Uterus (tissue), 3 donors: ENCODE measurements at regions not wholly inside any gene's neighbourhood (a gene's known extent, or its start where the extent isn't known, plus 50 kb on each side); places are given as distances from the start of the nearest gene placed in this dataset.

Experiments
- DNase-seq, 2 donors: peaks; one replicate each; pipeline ENCODE4 v3.0.0-alpha.2; 2019 to 2020
- H3K27ac ChIP-seq, 2 donors: fragments of 200-600 bp; sonication (generic); 1 replicate in 1 of 2; 2 replicates in 1 of 2; pipeline ENCODE4 v1.5.1; 2016 to 2018
- H3K27me3 ChIP-seq, 2 donors: fragments of 200-600 bp; sonication (generic); one replicate each; pipeline ENCODE4 v1.5.1; 2018 to 2019; ENCODE audit warnings: control low read depth in 1 of 2
- H3K36me3 ChIP-seq, 2 donors: fragments of 200-600 bp; sonication (generic); one replicate each; pipeline ENCODE4 v1.5.1; 2019; ENCODE audit warnings: control low read depth in 1 of 2
- H3K4me1 ChIP-seq, 2 donors: fragments of 200-600 bp; sonication (generic); one replicate each; pipeline ENCODE4 v1.5.1; 2018 to 2019; ENCODE audit warnings: control low read depth in 1 of 2
- H3K4me3 ChIP-seq, 2 donors: fragments of 200-600 bp; sonication (generic); 1 replicate in 1 of 2; 2 replicates in 1 of 2; pipeline ENCODE4 v1.5.1; 2018 to 2019; ENCODE audit warnings: mild to moderate bottlenecking in 1 of 2
- H3K9me3 ChIP-seq, 2 donors: fragments of 200-600 bp; sonication (generic); one replicate each; pipeline ENCODE4 v1.5.1; 2019; ENCODE audit warnings: control low read depth in 1 of 2
- POLR2A ChIP-seq, 2 donors: fragments of 450-650 bp; IDR thresholded peaks; one replicate each; pipeline ENCODE4 v1.6.1; 2016; ENCODE audit warnings: antibody characterized with exemption in 2 of 2, mild to moderate bottlenecking in 1 of 2, moderate library complexity in 1 of 2
- intact Hi-C: fragments of 100-400 bp; cut with DNase I; formaldehyde crosslinking; loops from one replicate; pipeline ENCODE4 v1.15.1; 2023; ENCODE audit warnings: low total_unique reads
- TF ChIP-seq, protein P1 (sequence below), 4 experiments: fragments of 200-600 bp in 2 of 4; fragments of 450-650 bp in 2 of 4; sonication (generic) in 2 of 4; IDR thresholded peaks; one replicate each; pipeline ENCODE4 v1.5.1; 2016 to 2019; ENCODE audit warnings: antibody characterized with exemption in 4 of 4, mild to moderate bottlenecking in 2 of 4, moderate library complexity in 1 of 4
- donor health status: DM: yes; HTN: yes; CAD: no.

GRCh38 chr22:49439373-49439772 is 388.3 kb downstream of the BRD1 start:
- Histone ChIP-seq H3K27me3 (no peaks in the 10 kb centered on the region), H3K4me1 (no peaks in the 10 kb centered on the region), H3K4me3 (no peak overlapping the region), H3K36me3 (no peaks in the 10 kb centered on the region), H3K9me3 (no peaks in the 10 kb centered on the region), H3K27ac (no peak overlapping the region)
- TF ChIP-seq, protein P1, sequence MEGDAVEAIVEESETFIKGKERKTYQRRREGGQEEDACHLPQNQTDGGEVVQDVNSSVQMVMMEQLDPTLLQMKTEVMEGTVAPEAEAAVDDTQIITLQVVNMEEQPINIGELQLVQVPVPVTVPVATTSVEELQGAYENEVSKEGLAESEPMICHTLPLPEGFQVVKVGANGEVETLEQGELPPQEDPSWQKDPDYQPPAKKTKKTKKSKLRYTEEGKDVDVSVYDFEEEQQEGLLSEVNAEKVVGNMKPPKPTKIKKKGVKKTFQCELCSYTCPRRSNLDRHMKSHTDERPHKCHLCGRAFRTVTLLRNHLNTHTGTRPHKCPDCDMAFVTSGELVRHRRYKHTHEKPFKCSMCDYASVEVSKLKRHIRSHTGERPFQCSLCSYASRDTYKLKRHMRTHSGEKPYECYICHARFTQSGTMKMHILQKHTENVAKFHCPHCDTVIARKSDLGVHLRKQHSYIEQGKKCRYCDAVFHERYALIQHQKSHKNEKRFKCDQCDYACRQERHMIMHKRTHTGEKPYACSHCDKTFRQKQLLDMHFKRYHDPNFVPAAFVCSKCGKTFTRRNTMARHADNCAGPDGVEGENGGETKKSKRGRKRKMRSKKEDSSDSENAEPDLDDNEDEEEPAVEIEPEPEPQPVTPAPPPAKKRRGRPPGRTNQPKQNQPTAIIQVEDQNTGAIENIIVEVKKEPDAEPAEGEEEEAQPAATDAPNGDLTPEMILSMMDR (IDR thresholded peaks at IDR 0.05) = no peak
- TF ChIP-seq POLR2A (IDR thresholded peaks at IDR 0.05) = no peak
- intact Hi-C loops = no loop called here
- DNase-seq = no peak

DNA sequence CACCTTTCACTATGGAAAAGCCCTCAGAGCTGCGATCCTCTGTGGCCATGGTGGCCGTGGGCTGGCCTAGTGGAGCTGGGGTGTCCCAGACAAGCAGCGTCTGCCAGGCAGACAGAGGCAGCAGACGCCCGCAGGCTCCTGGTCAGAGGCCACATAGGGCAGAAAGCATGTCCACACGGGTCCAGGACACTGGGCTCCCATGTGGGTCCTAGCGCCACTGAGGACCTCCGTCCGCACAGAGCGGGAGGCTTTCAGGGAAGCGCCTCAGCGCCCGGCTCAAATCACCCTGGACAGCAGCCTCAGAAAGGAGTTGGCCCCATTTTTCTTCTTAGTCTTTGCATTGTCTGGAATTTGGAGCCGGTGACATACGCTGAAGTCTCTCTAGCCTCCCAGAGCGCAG is 389.7 kb downstream of the BRD1 start:
- no peaks in the 10 kb centered on the region for H3K4me1 ChIP-seq
- H3K27me3 ChIP-seq = no peaks in the 10 kb centered on the region
- no peak for DNase-seq
- no peak overlapping the region for H3K27ac ChIP-seq
- intact Hi-C loops = no loop called here
- no peak for TF ChIP-seq POLR2A (IDR thresholded peaks at IDR 0.05)
- TF ChIP-seq, protein P1 (IDR thresholded peaks at IDR 0.05) = no peak
- H3K36me3 ChIP-seq = no peaks in the 10 kb centered on the region
- H3K9me3 ChIP-seq = no peaks in the 10 kb centered on the region
- H3K4me3 ChIP-seq = no peak overlapping the region

GRCh38 chr22:49437356-49437755 is 390.3 kb downstream of the BRD1 start:
- no peak overlapping the region for H3K27ac ChIP-seq
- no peaks in the 10 kb centered on the region for H3K9me3 ChIP-seq
- intact Hi-C loops = no loop called here
- H3K4me3 ChIP-seq = no peak overlapping the region
- H3K27me3 ChIP-seq = no peaks in the 10 kb centered on the region
- no peak for TF ChIP-seq POLR2A (IDR thresholded peaks at IDR 0.05)
- TF ChIP-seq, protein P1 (IDR thresholded peaks at IDR 0.05) = no peak
- DNase-seq = no peak
- no peaks in the 10 kb centered on the region for H3K36me3 ChIP-seq
- no peaks in the 10 kb centered on the region for H3K4me1 ChIP-seq

DNA sequence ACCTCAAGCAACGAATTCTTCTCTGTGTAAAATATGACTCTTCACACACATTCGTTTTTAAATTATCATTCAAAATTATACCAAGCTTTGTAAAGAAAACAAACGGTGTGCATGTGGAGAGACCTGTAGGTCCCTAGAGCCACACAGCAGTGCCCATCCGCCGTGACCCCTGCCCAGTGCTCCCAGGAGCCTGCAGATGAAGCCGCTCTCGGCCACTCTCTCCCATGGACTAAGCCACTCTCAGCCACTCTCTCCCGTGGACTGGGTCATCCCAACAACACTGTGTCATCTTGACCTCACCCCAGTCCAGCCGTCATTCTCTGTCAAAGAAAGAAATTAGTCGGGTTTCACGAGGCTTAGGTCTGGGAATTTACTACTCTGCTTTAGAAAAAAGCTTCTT is 391.6 kb downstream of the BRD1 start:
- Histone ChIP-seq H3K27ac (no peak overlapping the region), H3K4me1 (no peaks in the 10 kb centered on the region), H3K36me3 (no peaks in the 10 kb centered on the region), H3K4me3 (no peak overlapping the region), H3K9me3 (no peaks in the 10 kb centered on the region), H3K27me3 (no peaks in the 10 kb centered on the region)
- DNase-seq = no peak
- intact Hi-C loops = no loop called here
- TF ChIP-seq POLR2A (IDR thresholded peaks at IDR 0.05) = no peak
- TF ChIP-seq, protein P1 (IDR thresholded peaks at IDR 0.05) = no peak

GRCh38 chr22:49435596-49435995 is 392.1 kb downstream of the BRD1 start:
- Histone ChIP-seq H3K27ac (no peak overlapping the region), H3K4me3 (no peak overlapping the region), H3K27me3 (no peaks in the 10 kb centered on the region), H3K9me3 (no peaks in the 10 kb centered on the region), H3K4me1 (no peaks in the 10 kb centered on the region), H3K36me3 (no peaks in the 10 kb centered on the region)
- intact Hi-C loops = no loop called here
- no peak for TF ChIP-seq POLR2A (IDR thresholded peaks at IDR 0.05)
- TF ChIP-seq, protein P1 (IDR thresholded peaks at IDR 0.05) = no peak
- no peak for DNase-seq
